HUES48 (cell line): ENCODE measurements at regions not wholly inside any gene's neighbourhood (a gene's known extent, or its start where the extent isn't known, plus 50 kb on each side); places are given as distances from the start of the nearest gene placed in this dataset.
A peak's percentile ranks its signal among the peaks of the same experiment; 100 is the strongest.

Source experiments
- H3K27ac ChIP-seq: one replicate; pipeline ENCODE4 v1.7.0; 2013; ENCODE audit warnings: low read depth, low read length, inconsistent platforms
- H3K27me3 ChIP-seq: 2 replicates; pipeline ENCODE4 v1.6.1; 2013; ENCODE audit warnings: mild to moderate bottlenecking, low read length; ENCODE audit not compliant: control insufficient read depth, insufficient read depth
- H3K36me3 ChIP-seq: 2 replicates; pipeline ENCODE4 v1.6.1; 2013; ENCODE audit warnings: low read length; ENCODE audit not compliant: control insufficient read depth, insufficient read depth
- H3K4me1 ChIP-seq: 2 replicates; pipeline ENCODE4 v1.6.1; 2013; ENCODE audit warnings: mild to moderate bottlenecking, low read length; ENCODE audit not compliant: control insufficient read depth, insufficient read depth
- H3K4me3 ChIP-seq: 2 replicates; pipeline ENCODE4 v1.5.1; 2013; ENCODE audit warnings: mild to moderate bottlenecking, low read depth, low read length
- H3K9ac ChIP-seq: 2 replicates; pipeline ENCODE4 v1.6.1; 2013; ENCODE audit warnings: mild to moderate bottlenecking, low read depth, low read length, moderate library complexity
- H3K9me3 ChIP-seq: 2 replicates; pipeline ENCODE4 v1.6.1; 2013; ENCODE audit warnings: low read length; ENCODE audit not compliant: control insufficient read depth, insufficient read depth

DNA sequence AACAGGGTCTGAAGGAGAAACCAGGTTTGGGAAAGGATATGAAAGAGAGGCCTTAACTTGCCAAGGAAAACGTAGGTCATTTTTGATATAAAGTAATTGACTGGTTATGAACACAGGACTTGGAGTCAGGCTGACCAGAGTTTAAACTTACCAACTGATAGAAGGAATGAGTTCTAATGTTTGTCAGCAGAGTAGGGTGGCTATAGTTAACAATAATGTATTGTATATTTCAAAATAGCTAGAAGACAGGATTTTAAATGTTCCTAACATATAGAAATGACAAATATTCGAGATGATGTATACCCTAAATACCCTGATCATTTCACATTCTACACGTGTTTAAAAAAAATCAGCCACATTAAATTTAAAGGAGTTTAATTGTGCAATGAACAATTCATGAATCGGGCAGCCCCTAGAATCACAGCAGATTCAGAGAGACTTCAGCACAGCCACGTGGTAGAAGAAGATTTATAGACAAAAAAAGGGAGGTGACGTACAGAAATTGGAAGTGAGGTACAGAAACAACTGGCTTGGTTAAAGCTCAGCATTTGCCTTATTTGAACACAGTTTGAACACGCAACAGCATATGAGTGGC is 52.5 kb upstream of the PLEKHG7 start:
- Histone ChIP-seq H3K27ac (no peak overlapping the region), H3K4me1 (peaks cover 18% of the 10 kb centered on the region), H3K4me3 (no peak overlapping the region), H3K9ac (no peak overlapping the region), H3K9me3 (no peaks in the 10 kb centered on the region), H3K27me3 (no peaks in the 10 kb centered on the region), H3K36me3 (no peaks in the 10 kb centered on the region)

DNA sequence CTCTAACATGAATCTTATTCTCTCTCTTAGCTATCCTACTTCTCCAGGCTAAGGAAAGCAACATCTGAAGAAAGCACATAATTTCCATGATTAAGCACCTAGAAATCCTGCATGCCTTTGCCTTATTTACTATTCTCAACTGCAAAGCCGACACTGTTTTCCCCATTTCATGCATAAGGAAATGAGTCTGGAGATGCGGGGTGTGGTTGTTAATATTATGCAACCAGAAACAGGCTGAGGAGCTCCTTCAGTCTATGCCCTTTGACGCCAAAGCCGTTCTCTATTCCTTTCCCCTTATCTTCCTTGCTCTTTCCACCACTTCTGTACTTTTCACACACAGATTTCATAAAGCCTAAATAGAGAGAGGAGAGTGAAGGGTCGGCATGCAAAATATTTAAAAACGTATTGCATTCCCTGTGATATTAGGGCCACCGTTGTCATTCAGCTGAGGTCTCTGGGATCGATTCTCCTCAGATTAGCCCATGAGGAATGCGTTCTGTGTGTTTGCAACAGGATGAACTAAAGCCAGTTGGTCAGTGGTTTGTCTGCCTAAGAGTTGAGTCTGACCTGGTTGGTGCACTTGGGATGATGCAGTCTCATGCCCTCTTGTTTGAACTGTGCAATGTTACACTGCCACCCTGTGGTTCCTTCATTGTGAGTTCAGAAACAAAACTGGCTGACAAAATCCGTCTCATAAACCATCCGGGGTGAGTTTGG is 53.1 kb upstream of the PLEKHG7 start:
- Histone ChIP-seq H3K27ac (peak overlapping the region; percentile 17), H3K27me3 (no peaks in the 10 kb centered on the region), H3K4me1 (peaks cover 18% of the 10 kb centered on the region), H3K9ac (no peak overlapping the region), H3K4me3 (no peak overlapping the region), H3K9me3 (no peaks in the 10 kb centered on the region), H3K36me3 (no peaks in the 10 kb centered on the region)

GRCh38 chr12:92648242-92649031 is 54.4 kb upstream of the PLEKHG7 start:
- Histone ChIP-seq H3K27me3 (no peaks in the 10 kb centered on the region), H3K9ac (no peak overlapping the region), H3K27ac (no peak overlapping the region), H3K9me3 (no peaks in the 10 kb centered on the region), H3K36me3 (no peaks in the 10 kb centered on the region), H3K4me1 (peaks cover 18% of the 10 kb centered on the region), H3K4me3 (no peak overlapping the region)

DNA sequence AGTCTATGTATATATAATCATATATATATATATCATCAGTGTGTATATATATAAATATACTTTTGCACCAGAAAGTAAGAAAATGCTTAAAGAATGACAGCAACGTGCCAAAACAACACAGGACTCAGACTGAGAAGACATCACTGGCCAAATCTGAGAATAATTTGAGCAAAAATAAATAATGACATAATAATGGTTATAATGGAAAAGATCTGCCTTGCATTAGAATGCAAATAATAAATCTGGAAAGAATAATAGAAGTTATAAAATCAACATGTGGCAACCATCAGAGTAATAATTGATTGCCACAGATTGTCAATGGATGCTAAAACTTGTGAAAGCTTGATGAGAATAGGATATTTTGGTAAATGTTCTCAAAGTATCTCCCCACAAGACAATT is 61.5 kb upstream of the PLEKHG7 start:
- no peaks in the 10 kb centered on the region for H3K27me3 ChIP-seq
- H3K27ac ChIP-seq = no peak overlapping the region
- H3K4me1 ChIP-seq = peaks cover 9% of the 10 kb centered on the region
- no peaks in the 10 kb centered on the region for H3K36me3 ChIP-seq
- no peak overlapping the region for H3K9ac ChIP-seq
- no peak overlapping the region for H3K4me3 ChIP-seq
- H3K9me3 ChIP-seq = no peaks in the 10 kb centered on the region

GRCh38 chr12:92640691-92641090 is 62.1 kb upstream of the PLEKHG7 start:
- H3K36me3 ChIP-seq = no peaks in the 10 kb centered on the region
- peaks cover 9% of the 10 kb centered on the region for H3K4me1 ChIP-seq
- H3K27me3 ChIP-seq = no peaks in the 10 kb centered on the region
- H3K4me3 ChIP-seq = no peak overlapping the region
- H3K27ac ChIP-seq = no peak overlapping the region
- no peaks in the 10 kb centered on the region for H3K9me3 ChIP-seq
- H3K9ac ChIP-seq = no peak overlapping the region

- H3K4me3 ChIP-seq = no peak overlapping the region
- no peak overlapping the region for H3K27ac ChIP-seq
- peaks cover 9% of the 10 kb centered on the region for H3K4me1 ChIP-seq
- H3K36me3 ChIP-seq = no peaks in the 10 kb centered on the region
- H3K27me3 ChIP-seq = no peaks in the 10 kb centered on the region
- no peaks in the 10 kb centered on the region for H3K9me3 ChIP-seq
- H3K9ac ChIP-seq = no peak overlapping the region
Measured at GRCh38 chr12:92639017-92639416, 63.8 kb upstream of the PLEKHG7 start.

GRCh38 chr12:92634730-92635129 is 68.1 kb upstream of the PLEKHG7 start:
- Histone ChIP-seq H3K36me3 (no peaks in the 10 kb centered on the region), H3K9ac (no peak overlapping the region), H3K27ac (no peak overlapping the region)

DNA sequence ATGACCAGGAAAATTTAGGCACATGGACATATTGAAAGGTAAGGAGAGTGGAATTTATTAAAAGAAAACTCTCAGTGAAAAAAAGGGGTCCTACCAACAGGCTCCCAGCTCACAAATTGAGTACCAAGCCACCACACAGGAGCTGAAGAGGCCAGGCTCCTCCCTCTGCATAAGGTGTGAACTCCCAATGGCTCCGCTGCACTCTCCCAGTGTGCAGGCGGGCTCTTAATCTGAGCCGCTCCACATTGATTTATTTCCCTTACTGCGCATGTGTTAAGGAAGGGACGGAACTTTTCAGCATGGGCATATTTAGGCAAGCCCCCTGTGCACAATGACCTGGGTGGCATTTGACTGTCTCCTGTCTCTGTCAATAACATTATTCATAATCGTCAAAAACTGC is 68.6 kb upstream of the PLEKHG7 start:
- no peak overlapping the region for H3K27ac ChIP-seq
- no peaks in the 10 kb centered on the region for H3K36me3 ChIP-seq
- no peak overlapping the region for H3K9ac ChIP-seq
- no peaks in the 10 kb centered on the region for H3K27me3 ChIP-seq
- no peaks in the 10 kb centered on the region for H3K9me3 ChIP-seq
- H3K4me1 ChIP-seq = peaks cover 9% of the 10 kb centered on the region
- H3K4me3 ChIP-seq = no peak overlapping the region

More at GRCh38 chr12:92634730-92635129, 68.1 kb upstream of the PLEKHG7 start:
- Histone ChIP-seq H3K4me1 (peaks cover 9% of the 10 kb centered on the region), H3K9me3 (no peaks in the 10 kb centered on the region), H3K27me3 (no peaks in the 10 kb centered on the region), H3K4me3 (no peak overlapping the region)

DNA sequence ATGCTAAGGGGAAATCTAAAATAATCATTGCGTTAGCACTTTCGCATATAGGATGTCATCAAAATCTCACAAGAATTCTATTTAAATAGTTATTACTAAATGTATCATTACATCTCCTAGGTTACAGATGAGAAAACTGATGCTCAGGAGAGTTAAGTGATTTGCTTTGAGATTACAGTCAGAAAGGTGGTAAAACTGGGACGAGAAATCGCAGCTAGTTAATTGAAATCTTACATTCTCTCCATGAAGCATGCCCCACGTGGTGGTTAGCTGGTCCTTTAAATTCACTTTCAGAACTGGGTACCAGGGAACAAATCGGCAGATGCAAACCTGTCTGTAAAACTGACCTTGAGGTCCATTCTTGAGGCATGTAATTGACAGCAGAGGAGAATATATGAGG is 71.8 kb upstream of the PLEKHG7 start:
- Histone ChIP-seq H3K27me3 (no peaks in the 10 kb centered on the region), H3K9me3 (no peaks in the 10 kb centered on the region), H3K27ac (no peak overlapping the region), H3K9ac (no peak overlapping the region), H3K36me3 (no peaks in the 10 kb centered on the region), H3K4me3 (no peak overlapping the region), H3K4me1 (no peaks in the 10 kb centered on the region)

GRCh38 chr12:92629349-92630065 is 73.3 kb upstream of the PLEKHG7 start:
- Histone ChIP-seq H3K9ac (no peak overlapping the region), H3K36me3 (no peaks in the 10 kb centered on the region), H3K9me3 (no peaks in the 10 kb centered on the region), H3K27ac (no peak overlapping the region), H3K4me1 (no peaks in the 10 kb centered on the region), H3K4me3 (no peak overlapping the region), H3K27me3 (no peaks in the 10 kb centered on the region)
